ENCODE measurements at regions not wholly inside any gene's neighbourhood (a gene's known extent, or its start where the extent isn't known, plus 50 kb on each side); places are given as distances from the start of the nearest gene placed in this dataset.

DNA sequence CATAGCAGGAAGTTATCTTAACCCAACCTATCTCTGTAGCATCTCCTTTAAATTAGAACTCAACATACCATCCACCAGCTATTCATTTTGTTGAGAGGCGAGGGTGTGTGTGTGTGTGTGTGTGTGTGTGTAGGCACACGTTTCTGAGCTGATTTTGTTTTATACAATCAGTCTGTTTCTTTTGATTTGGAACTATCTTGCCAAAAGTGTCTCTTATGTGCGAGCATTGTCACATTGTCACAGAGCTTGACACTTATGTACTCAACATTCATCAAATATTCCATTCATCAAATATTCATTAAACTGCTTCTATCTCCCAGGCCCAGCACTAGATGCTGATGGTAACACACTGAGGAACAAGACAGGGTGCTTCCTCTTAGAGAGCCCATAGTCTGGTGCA is 180.4 kb downstream of the HAPSTR1 start:
- TF ChIP-seq, protein P1, sequence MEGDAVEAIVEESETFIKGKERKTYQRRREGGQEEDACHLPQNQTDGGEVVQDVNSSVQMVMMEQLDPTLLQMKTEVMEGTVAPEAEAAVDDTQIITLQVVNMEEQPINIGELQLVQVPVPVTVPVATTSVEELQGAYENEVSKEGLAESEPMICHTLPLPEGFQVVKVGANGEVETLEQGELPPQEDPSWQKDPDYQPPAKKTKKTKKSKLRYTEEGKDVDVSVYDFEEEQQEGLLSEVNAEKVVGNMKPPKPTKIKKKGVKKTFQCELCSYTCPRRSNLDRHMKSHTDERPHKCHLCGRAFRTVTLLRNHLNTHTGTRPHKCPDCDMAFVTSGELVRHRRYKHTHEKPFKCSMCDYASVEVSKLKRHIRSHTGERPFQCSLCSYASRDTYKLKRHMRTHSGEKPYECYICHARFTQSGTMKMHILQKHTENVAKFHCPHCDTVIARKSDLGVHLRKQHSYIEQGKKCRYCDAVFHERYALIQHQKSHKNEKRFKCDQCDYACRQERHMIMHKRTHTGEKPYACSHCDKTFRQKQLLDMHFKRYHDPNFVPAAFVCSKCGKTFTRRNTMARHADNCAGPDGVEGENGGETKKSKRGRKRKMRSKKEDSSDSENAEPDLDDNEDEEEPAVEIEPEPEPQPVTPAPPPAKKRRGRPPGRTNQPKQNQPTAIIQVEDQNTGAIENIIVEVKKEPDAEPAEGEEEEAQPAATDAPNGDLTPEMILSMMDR (conservative IDR thresholded peaks at IDR 0.05; ENCODE audit: low read length), result no peak
- TF ChIP-seq EZH2phosphoT487 (IDR thresholded peaks at IDR 0.05; ENCODE audit: borderline replicate concordance), result no peak
